KMS-11 (cell line): ENCODE measurements at regions not wholly inside any gene's neighbourhood (a gene's known extent, or its start where the extent isn't known, plus 50 kb on each side); places are given as distances from the start of the nearest gene placed in this dataset.

ENCODE experiments used
- H2AFZ ChIP-seq: fragments of 200-600 bp; sonication (generic); 2 replicates; pipeline ENCODE4 v1.6.1; 2016; ENCODE audit warnings: antibody characterized with exemption, mixed run types, low read depth
- H3K27ac ChIP-seq: fragments of 200-600 bp; sonication (generic); 2 replicates; pipeline ENCODE4 v1.6.1; 2016; ENCODE audit warnings: mild to moderate bottlenecking, mixed run types
- H3K27me3 ChIP-seq: fragments of 200-600 bp; sonication (generic); 2 replicates; pipeline ENCODE4 v1.6.1; 2017; ENCODE audit warnings: mild to moderate bottlenecking, low read depth, mixed run types, moderate library complexity; ENCODE audit not compliant: insufficient read depth
- H3K36me3 ChIP-seq: fragments of 200-600 bp; sonication (generic); 2 replicates; pipeline ENCODE4 v1.6.1; 2017; ENCODE audit warnings: mild to moderate bottlenecking, mixed run types; ENCODE audit not compliant: insufficient read depth
- H3K4me1 ChIP-seq: fragments of 200-600 bp; sonication (generic); 2 replicates; pipeline ENCODE4 v1.6.1; 2016; ENCODE audit warnings: mild to moderate bottlenecking, low read depth, mixed run types; ENCODE audit not compliant: poor library complexity, severe bottlenecking
- H3K4me2 ChIP-seq: fragments of 200-600 bp; sonication (generic); 2 replicates; pipeline ENCODE4 v1.7.0; 2016; ENCODE audit warnings: mild to moderate bottlenecking, mixed run types
- H3K4me3 ChIP-seq: fragments of 200-600 bp; sonication (generic); IDR thresholded peaks from 2 replicates; pipeline ENCODE4 v1.6.1; 2017; ENCODE audit warnings: low read depth, low read length, mixed read lengths; ENCODE audit not compliant: insufficient read depth
- H3K79me2 ChIP-seq: fragments of 200-600 bp; sonication (generic); 2 replicates; pipeline ENCODE4 v1.6.1; 2016; ENCODE audit warnings: low read depth, mixed run types; ENCODE audit not compliant: insufficient read depth
- H3K9ac ChIP-seq: fragments of 200-600 bp; sonication (generic); 2 replicates; pipeline ENCODE4 v1.6.1; 2016; ENCODE audit warnings: mild to moderate bottlenecking, mixed run types
- H4K20me1 ChIP-seq: fragments of 200-600 bp; sonication (generic); 2 replicates; pipeline ENCODE4 v1.6.1; 2016; ENCODE audit warnings: mild to moderate bottlenecking, mixed run types; ENCODE audit not compliant: insufficient read depth
- TF ChIP-seq, protein P1 (sequence below): fragments of 200-600 bp; sonication (generic); conservative IDR thresholded peaks from 2 replicates; pipeline ENCODE4 v1.6.1; 2017; ENCODE audit warnings: low read depth, mild to moderate bottlenecking, antibody characterized with exemption, low read length, moderate library complexity, mixed read lengths

DNA sequence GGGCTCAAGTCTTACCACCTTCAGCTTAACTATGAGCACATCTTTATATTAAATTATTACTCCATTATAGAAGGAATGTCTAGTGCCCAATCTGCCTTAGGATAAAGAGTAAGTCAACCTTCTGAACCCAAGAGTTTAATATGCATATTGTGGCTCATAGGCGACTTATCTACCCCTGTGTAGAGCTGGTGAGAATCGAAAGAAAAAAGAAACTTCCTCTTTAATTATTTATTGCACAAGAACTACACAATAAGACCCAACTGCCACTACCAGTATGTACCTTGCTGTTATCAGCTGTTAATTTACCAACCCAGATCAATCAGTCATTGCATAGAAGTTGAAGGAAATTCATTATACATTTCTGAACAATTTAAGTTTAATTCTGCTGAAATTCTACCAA is 329.1 kb upstream of the SLC24A2 start:
- Histone ChIP-seq H3K27ac (no peak overlapping the region), H3K4me2 (no peak overlapping the region), H4K20me1 (no peaks in the 10 kb centered on the region), H3K4me1 (no peaks in the 10 kb centered on the region), H3K36me3 (no peaks in the 10 kb centered on the region), H2AFZ (no peak overlapping the region), H3K27me3 (no peaks in the 10 kb centered on the region), H3K4me3 (no peak overlapping the region), H3K79me2 (no peaks in the 10 kb centered on the region), H3K9ac (no peak overlapping the region)
- TF ChIP-seq, protein P1, sequence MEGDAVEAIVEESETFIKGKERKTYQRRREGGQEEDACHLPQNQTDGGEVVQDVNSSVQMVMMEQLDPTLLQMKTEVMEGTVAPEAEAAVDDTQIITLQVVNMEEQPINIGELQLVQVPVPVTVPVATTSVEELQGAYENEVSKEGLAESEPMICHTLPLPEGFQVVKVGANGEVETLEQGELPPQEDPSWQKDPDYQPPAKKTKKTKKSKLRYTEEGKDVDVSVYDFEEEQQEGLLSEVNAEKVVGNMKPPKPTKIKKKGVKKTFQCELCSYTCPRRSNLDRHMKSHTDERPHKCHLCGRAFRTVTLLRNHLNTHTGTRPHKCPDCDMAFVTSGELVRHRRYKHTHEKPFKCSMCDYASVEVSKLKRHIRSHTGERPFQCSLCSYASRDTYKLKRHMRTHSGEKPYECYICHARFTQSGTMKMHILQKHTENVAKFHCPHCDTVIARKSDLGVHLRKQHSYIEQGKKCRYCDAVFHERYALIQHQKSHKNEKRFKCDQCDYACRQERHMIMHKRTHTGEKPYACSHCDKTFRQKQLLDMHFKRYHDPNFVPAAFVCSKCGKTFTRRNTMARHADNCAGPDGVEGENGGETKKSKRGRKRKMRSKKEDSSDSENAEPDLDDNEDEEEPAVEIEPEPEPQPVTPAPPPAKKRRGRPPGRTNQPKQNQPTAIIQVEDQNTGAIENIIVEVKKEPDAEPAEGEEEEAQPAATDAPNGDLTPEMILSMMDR = no peak

DNA sequence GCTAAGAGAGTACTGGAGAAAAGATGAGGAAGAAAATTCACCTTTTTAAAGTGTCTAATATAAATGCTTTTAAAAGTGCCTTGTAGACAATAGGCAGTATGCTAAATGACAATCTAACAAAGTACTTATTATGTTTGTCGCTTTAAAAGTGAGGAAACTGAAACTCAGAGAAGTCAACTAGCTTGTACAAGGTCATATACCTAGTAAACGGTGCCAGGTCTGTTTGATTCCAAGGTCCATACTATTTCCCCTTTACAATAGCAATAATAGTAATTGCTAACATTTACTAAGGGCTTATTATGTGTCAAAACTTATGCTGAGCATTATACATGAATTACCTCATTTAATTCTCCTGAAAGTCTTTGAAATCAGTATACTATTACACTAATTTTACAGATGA is 328.6 kb upstream of the SLC24A2 start:
- no peaks in the 10 kb centered on the region for H3K4me1 ChIP-seq
- no peak overlapping the region for H3K4me3 ChIP-seq
- no peak overlapping the region for H3K9ac ChIP-seq
- H3K79me2 ChIP-seq = no peaks in the 10 kb centered on the region
- H3K27ac ChIP-seq = no peak overlapping the region
- H3K27me3 ChIP-seq = no peaks in the 10 kb centered on the region
- no peak overlapping the region for H2AFZ ChIP-seq
- TF ChIP-seq, protein P1 = no peak
- H3K4me2 ChIP-seq = no peak overlapping the region
- H3K36me3 ChIP-seq = no peaks in the 10 kb centered on the region
- H4K20me1 ChIP-seq = no peaks in the 10 kb centered on the region

DNA sequence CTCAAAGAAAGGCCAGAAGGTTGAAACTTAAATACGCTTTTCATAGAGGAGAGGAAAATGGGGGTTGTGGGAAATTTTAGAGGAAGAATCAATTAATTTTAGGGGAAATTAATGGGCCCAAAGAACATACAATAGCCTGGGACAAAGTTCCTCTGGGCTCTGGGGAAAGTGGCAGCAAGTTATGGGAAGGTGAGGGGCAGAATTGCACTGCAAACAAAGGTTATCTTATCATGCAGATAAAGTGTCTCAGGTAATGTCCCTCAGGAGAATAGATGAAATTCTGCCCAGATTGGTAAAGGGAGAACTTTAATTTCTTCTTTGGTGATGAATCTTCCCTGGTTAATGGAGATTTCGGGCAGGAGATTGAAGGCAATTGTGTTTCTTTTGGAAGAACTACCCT is 326.1 kb upstream of the SLC24A2 start:
- Histone ChIP-seq H2AFZ (no peak overlapping the region), H3K36me3 (no peaks in the 10 kb centered on the region), H3K27me3 (no peaks in the 10 kb centered on the region), H3K4me1 (no peaks in the 10 kb centered on the region), H3K4me2 (no peak overlapping the region), H3K4me3 (no peak overlapping the region), H4K20me1 (no peaks in the 10 kb centered on the region), H3K79me2 (no peaks in the 10 kb centered on the region), H3K27ac (no peak overlapping the region), H3K9ac (no peak overlapping the region)
- TF ChIP-seq, protein P1 = no peak

DNA sequence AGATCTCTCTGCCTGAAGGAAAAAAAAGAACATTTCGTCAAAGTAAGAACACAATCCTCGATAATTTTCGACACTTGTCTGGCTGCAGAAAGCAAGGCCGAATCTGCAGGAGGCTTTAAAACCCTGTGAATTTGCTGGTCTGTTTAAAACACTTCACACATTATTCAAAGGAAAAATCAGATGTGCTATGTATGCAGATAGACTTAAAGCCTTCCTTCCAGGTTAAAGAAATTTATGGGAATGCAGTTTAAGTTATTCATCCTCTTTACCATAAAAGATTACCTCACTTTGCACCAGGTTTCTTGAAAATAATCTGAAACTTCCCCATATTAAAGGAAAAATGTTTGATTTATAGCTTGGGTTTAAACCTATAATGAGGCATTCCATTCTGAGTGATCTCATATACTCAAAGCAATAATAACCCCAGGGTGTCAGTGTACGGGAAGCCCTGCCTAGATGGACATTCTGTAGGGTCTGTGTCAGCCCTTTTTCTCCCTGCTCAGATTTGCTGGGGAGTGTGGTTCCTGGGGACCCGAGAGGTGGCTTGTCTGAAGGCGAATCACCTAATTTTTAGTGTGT is 323.5 kb upstream of the SLC24A2 start:
- Histone ChIP-seq H3K27me3 (no peaks in the 10 kb centered on the region), H2AFZ (no peak overlapping the region), H3K79me2 (no peaks in the 10 kb centered on the region), H3K4me1 (no peaks in the 10 kb centered on the region), H3K9ac (no peak overlapping the region), H3K36me3 (no peaks in the 10 kb centered on the region), H3K27ac (no peak overlapping the region), H3K4me2 (no peak overlapping the region; the same call in 1 of the 2 replicates), H4K20me1 (no peaks in the 10 kb centered on the region), H3K4me3 (no peak overlapping the region)
- TF ChIP-seq, protein P1 = no peak
